IMR-90 (cell line): ENCODE measurements at regions not wholly inside any gene's neighbourhood (a gene's known extent, or its start where the extent isn't known, plus 50 kb on each side); places are given as distances from the start of the nearest gene placed in this dataset.

Experiments used
- ATAC-seq: fragments of 200-7000 bp; cut with Tn5 transposase; 2 replicates; pipeline ENCODE4 v1.9.1; 2020; ENCODE audit warnings: low read depth, mild to moderate bottlenecking, moderate library complexity
- BruUV-seq: library from RNA; stranded (reverse); fragments of 400-500 nt; replicated peaks from 2 replicates; lab custom pipeline; 2021; lab: Mats Ljungman, UMichigan
- CTCF ChIA-PET: fragments of 300-600 bp; formaldehyde crosslinking; extraction: SDS; loops from one replicate; lab custom pipeline; 2021; ENCODE audit warnings: antibody characterized with exemption; lab: Yijun Ruan, JAX
- POLR2A ChIA-PET: fragments of 300-600 bp; sonication (Branson Sonifier 250); formaldehyde crosslinking; loops from one replicate; lab custom pipeline; 2022; ENCODE audit warnings: antibody characterized with exemption; ENCODE audit not compliant: unreplicated experiment; lab: Charles Lee
- DNase-seq: peaks from one replicate; pipeline ENCODE4 v3.0.0; 2013
- H2AFZ ChIP-seq: replicated peaks from 2 replicates; pipeline ENCODE3; 2013; ENCODE audit warnings: low read length, mild to moderate bottlenecking; ENCODE audit not compliant: poor library complexity
- H2AK5ac ChIP-seq: 2 replicates; pipeline ENCODE4 v1.6.1; 2013; ENCODE audit warnings: low read depth, low read length, inconsistent platforms
- H2AK9ac ChIP-seq: replicated peaks from 2 replicates; pipeline ENCODE3; 2013; ENCODE audit warnings: mild to moderate bottlenecking, low read depth, low read length, moderate library complexity; ENCODE audit not compliant: poor library complexity
- H2BK120ac ChIP-seq: 2 replicates; pipeline ENCODE4 v1.6.1; 2013; ENCODE audit warnings: low read depth, low read length, inconsistent platforms
- H2BK15ac ChIP-seq: 3 replicates; pipeline ENCODE4 v1.6.1; 2013; ENCODE audit warnings: low read depth, low read length, inconsistent platforms
- H2BK20ac ChIP-seq: 2 replicates; pipeline ENCODE4 v1.6.1; 2013; ENCODE audit warnings: low read depth, mild to moderate bottlenecking, inconsistent platforms, low read length, moderate library complexity
- H2BK5ac ChIP-seq: 2 replicates; pipeline ENCODE4 v1.6.1; 2013; ENCODE audit warnings: mild to moderate bottlenecking, low read depth, low read length, inconsistent platforms; ENCODE audit not compliant: poor library complexity, severe bottlenecking
- H3K14ac ChIP-seq: replicated peaks from 2 replicates; pipeline ENCODE4 v1.6.1; 2013; ENCODE audit warnings: low read depth, low read length, inconsistent platforms
- H3K18ac ChIP-seq: 2 replicates; pipeline ENCODE4 v1.6.1; 2013; ENCODE audit warnings: low read depth, low read length, control low read depth
- H3K23ac ChIP-seq: 2 replicates; pipeline ENCODE4 v1.6.1; 2013; ENCODE audit warnings: low read depth, low read length, inconsistent platforms
- H3K27ac ChIP-seq: 2 replicates; pipeline ENCODE4 v1.5.1; 2013; ENCODE audit warnings: mild to moderate bottlenecking, control low read depth, low read length; ENCODE audit not compliant: insufficient read depth
- H3K27me3 ChIP-seq: 2 replicates; pipeline ENCODE4 v1.6.1; 2013; ENCODE audit warnings: low read length; ENCODE audit not compliant: control insufficient read depth, insufficient read depth
- H3K36me3 ChIP-seq: 2 replicates; pipeline ENCODE4 v1.6.1; 2013; ENCODE audit warnings: low read length, mixed read lengths; ENCODE audit not compliant: control insufficient read depth, insufficient read depth
- H3K4ac ChIP-seq: 2 replicates; pipeline ENCODE4 v1.6.1; 2013; ENCODE audit warnings: low read depth, low read length, inconsistent platforms
- H3K4me1 ChIP-seq: 2 replicates; pipeline ENCODE4 v1.6.1; 2013; ENCODE audit warnings: low read length, mixed read lengths; ENCODE audit not compliant: control insufficient read depth, insufficient read depth
- H3K4me2 ChIP-seq: 2 replicates; pipeline ENCODE4 v1.6.1; 2013; ENCODE audit warnings: low read depth, mild to moderate bottlenecking, control low read depth, low read length, moderate library complexity
- H3K4me3 ChIP-seq: 2 replicates; pipeline ENCODE4 v1.5.1; 2013; ENCODE audit warnings: low read depth, mild to moderate bottlenecking, control low read depth, low read length, moderate library complexity; ENCODE audit not compliant: insufficient read depth
- H3K56ac ChIP-seq: 2 replicates; pipeline ENCODE4 v1.6.1; 2013; ENCODE audit warnings: low read length, inconsistent platforms; ENCODE audit not compliant: insufficient read depth; ENCODE audit errors: extremely low read depth
- H3K79me1 ChIP-seq, 2 experiments: 2 replicates each; pipeline ENCODE4 v1.6.1; 2013; ENCODE audit warnings: low read length in 2 of 2, inconsistent platforms in 1 of 2, low read depth in 1 of 2
- H3K9ac ChIP-seq: 2 replicates; pipeline ENCODE4 v1.6.1; 2013; ENCODE audit warnings: low read depth, low read length, control low read depth
- H3K9me1 ChIP-seq: 2 replicates; pipeline ENCODE4 v1.6.1; 2013; ENCODE audit warnings: low read length, inconsistent platforms; ENCODE audit not compliant: insufficient read depth
- H3K9me3 ChIP-seq: 2 replicates; pipeline ENCODE4 v1.6.1; 2013; ENCODE audit warnings: low read length; ENCODE audit not compliant: control insufficient read depth, insufficient read depth
- H4K20me1 ChIP-seq: 2 replicates; pipeline ENCODE4 v1.6.1; 2013; ENCODE audit warnings: low read length, inconsistent platforms; ENCODE audit not compliant: insufficient read depth
- H4K5ac ChIP-seq: 2 replicates; pipeline ENCODE4 v1.6.1; 2013; ENCODE audit warnings: mild to moderate bottlenecking, low read depth, low read length, control low read depth
- H4K8ac ChIP-seq, 2 experiments: 2 replicates each; pipeline ENCODE4 v1.6.1; 2013; ENCODE audit warnings: low read depth in 2 of 2, low read length in 2 of 2, control low read depth in 1 of 2, inconsistent platforms in 1 of 2
- H4K91ac ChIP-seq: 2 replicates; pipeline ENCODE4 v1.6.1; 2013; ENCODE audit warnings: low read depth, low read length, inconsistent platforms; ENCODE audit not compliant: insufficient read depth
- CTCF ChIP-seq: conservative IDR thresholded peaks from 2 replicates; pipeline ENCODE4 v1.5.1; 2012; ENCODE audit warnings: mild to moderate bottlenecking, low read depth, low read length, improper control_type of control experiment
- MAFK ChIP-seq: IDR thresholded peaks from 2 replicates; pipeline ENCODE4 v1.6.1; 2012; ENCODE audit warnings: low read depth, low read length, improper control_type of control experiment
- MAZ ChIP-seq: IDR thresholded peaks from 2 replicates; pipeline ENCODE4 v1.6.1; 2012; ENCODE audit warnings: low read depth, mild to moderate bottlenecking, low read length, improper control_type of control experiment, moderate library complexity, borderline replicate concordance
- WGBS, 2 experiments: methylation state at CpG; one replicate each; pipeline versions ENCODE4 v1.1.5 to v1.1.7; 2013; ENCODE audit warnings: missing lambda C conversion rate in 2 of 2; ENCODE audit not compliant: insufficient read length in 1 of 2; ENCODE audit errors: extremely low coverage in 2 of 2; 5-methylcytosine and 5-hydroxymethylcytosine counted together
- dilution Hi-C: fragments of 300-500 bp; cut with HindIII; formaldehyde crosslinking; loops from one replicate; pipeline ENCODE4 v1.14.3; 2018; ENCODE audit warnings: low sequenced_read_pairs; ENCODE audit not compliant: unreplicated experiment
- in situ Hi-C: fragments of 300-500 bp; cut with MboI; formaldehyde crosslinking; loops from 3 replicates; pipeline ENCODE4 v1.14.3; 2019; ENCODE audit warnings: low sequenced_read_pairs, inconsistent platforms, mixed read lengths
- intact Hi-C: fragments of 100-400 bp; cut with micrococcal nuclease; formaldehyde crosslinking; loops from 2 replicates; pipeline ENCODE4 v1.10.0; 2022

- no peak overlapping the region for H4K8ac ChIP-seq
- H3K9ac ChIP-seq, result no peak overlapping the region
- no peaks in the 10 kb centered on the region for H3K9me1 ChIP-seq
- H3K9me3 ChIP-seq, result peaks cover 39% of the 10 kb centered on the region; the same call in 1 of the 2 replicates
- no peak for DNase-seq
- in situ Hi-C loops (no loop called here), intact Hi-C loops (no loop called here), dilution Hi-C loops (no loop called here)
- no peak overlapping the region for H3K27ac ChIP-seq
- H3K14ac ChIP-seq, result no peak overlapping the region
- no peak overlapping the region for H4K91ac ChIP-seq
- H4K5ac ChIP-seq, result no peak overlapping the region
- ChIA-PET CTCF (no interaction called here), POLR2A (no interaction called here)
- no CpG with 5 or more reads among the region's 15 CpGs for WGBS, 2 experiments
- no peak overlapping the region for H2BK120ac ChIP-seq
- H2AFZ ChIP-seq, result no peak overlapping the region
- no peak overlapping the region for H2BK5ac ChIP-seq
- no peak overlapping the region for H3K4me2 ChIP-seq
- ATAC-seq, result no peak
- H2AK5ac ChIP-seq, result no peak overlapping the region
- H3K27me3 ChIP-seq, result no peaks in the 10 kb centered on the region
- H4K20me1 ChIP-seq, result no peaks in the 10 kb centered on the region
- H3K56ac ChIP-seq, result no peak overlapping the region
- no peaks in the 10 kb centered on the region for H3K79me1 ChIP-seq
- no peak overlapping the region for H2BK15ac ChIP-seq
- no peak overlapping the region for H3K4me3 ChIP-seq
- no peak overlapping the region for H2BK20ac ChIP-seq
- no peaks in the 10 kb centered on the region for H3K4me1 ChIP-seq
- H3K23ac ChIP-seq, result no peak overlapping the region
- TF ChIP-seq CTCF, result no peak
- no peak for TF ChIP-seq MAZ
- TF ChIP-seq MAFK, result no peak
- no peak overlapping the region for H3K4ac ChIP-seq
- no peaks in the 10 kb centered on the region for H3K36me3 ChIP-seq
- no TSS peak for BruUV-seq
- H3K18ac ChIP-seq, result no peak overlapping the region
- H2AK9ac ChIP-seq, result no peak overlapping the region
Measured at GRCh38 chr1:5617546-5617945, 374.7 kb downstream of the NPHP4 start.
